Right cardiac atrium (tissue), 5 donors: ENCODE measurements at regions not wholly inside any gene's neighbourhood (a gene's known extent, or its start where the extent isn't known, plus 50 kb on each side); places are given as distances from the start of the nearest gene placed in this dataset.
A peak's percentile ranks its signal among the peaks of the same experiment; 100 is the strongest.

Experiments used
- ATAC-seq, 2 donors: fragments of 200-7000 bp; cut with Tn5 transposase; one replicate each; pipeline versions ENCODE4 v1.8.0 to v1.9.1; 2020; ENCODE audit warnings: moderate library complexity in 2 of 2, mild to moderate bottlenecking in 1 of 2
- DNase-seq, 3 donors: peaks; one replicate each; pipeline ENCODE4 v3.0.0-alpha.2; 2020
- H3K27ac ChIP-seq: one replicate; pipeline ENCODE4 v1.5.1; 2013; ENCODE audit warnings: mild to moderate bottlenecking, low read length, control low read depth, moderate library complexity
- H3K27me3 ChIP-seq: one replicate; pipeline ENCODE4 v1.6.1; 2013; ENCODE audit not compliant: control insufficient read depth, insufficient read depth
- H3K4me1 ChIP-seq: one replicate; pipeline ENCODE4 v1.6.1; 2013; ENCODE audit warnings: low read length; ENCODE audit not compliant: control insufficient read depth, insufficient read depth
- H3K4me3 ChIP-seq: one replicate; pipeline ENCODE4 v1.5.1; 2013; ENCODE audit warnings: low read length, control low read depth
- H3K9me3 ChIP-seq: one replicate; pipeline ENCODE4 v1.6.1; 2013; ENCODE audit warnings: low read length; ENCODE audit not compliant: control insufficient read depth
- WGBS: extraction: QIAGEN DNeasy Blood & Tissue Kit; methylation state at CpG from one replicate; pipeline ENCODE4 v1.1.7; 2013; 5-methylcytosine and 5-hydroxymethylcytosine counted together
- intact Hi-C, 4 donors: fragments of 100-400 bp; cut with DNase I; formaldehyde crosslinking; loops; one replicate each; pipeline versions ENCODE4 v1.11.0 to v1.14.0; 2022 to 2023
- donor health status: healthy with polysubstance abuse.
- donor health status: DM: no; HTN: yes; CAD: no.
- donor health status: DM: no; HTN: no; CAD: no.
- donor health status: DM: no; HTN: yes; CAD: no; lungs with severe emphysema.
- donor health status: DM: yes; HTN: yes; CAD: no.

- no peak overlapping the region for H3K4me3 ChIP-seq
- intact Hi-C loops, result no loop called here
- 40% methylated on average over 3 of the region's 3 CpGs for WGBS
- no peaks in the 10 kb centered on the region for H3K27me3 ChIP-seq
- DNase-seq, result no peak
- H3K4me1 ChIP-seq, result no peaks in the 10 kb centered on the region
- no peak overlapping the region for H3K27ac ChIP-seq
- no peak for ATAC-seq
- no peaks in the 10 kb centered on the region for H3K9me3 ChIP-seq
Observed at GRCh38 chr3:132964266-132964665, 73.9 kb upstream of the TMEM108 start.

DNA sequence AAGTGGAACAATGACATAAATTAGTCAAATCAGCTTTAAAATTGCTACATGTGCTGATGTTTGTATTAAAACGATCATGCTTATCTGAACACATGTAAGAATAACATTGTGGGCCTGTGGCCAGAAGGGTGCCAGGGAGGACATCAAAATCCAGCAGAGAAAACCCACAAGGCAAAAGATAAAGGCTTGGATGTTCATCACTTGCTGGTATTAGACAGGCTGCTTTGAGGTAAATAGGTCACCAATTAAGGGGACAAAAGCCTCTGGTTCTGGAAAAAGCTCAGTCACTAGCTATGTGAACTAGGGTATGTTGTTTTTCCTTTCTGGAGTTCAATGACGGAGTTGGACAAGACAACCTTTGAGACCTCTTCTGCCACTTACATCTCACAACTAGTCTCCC lies 74.4 kb upstream of the TMEM108 start:
- Histone ChIP-seq H3K9me3 (no peaks in the 10 kb centered on the region), H3K27me3 (no peaks in the 10 kb centered on the region), H3K27ac (no peak overlapping the region), H3K4me3 (no peak overlapping the region), H3K4me1 (no peaks in the 10 kb centered on the region)
- DNase-seq, result no peak
- no peak for ATAC-seq
- 32% methylated on average over 2 of the region's 2 CpGs for WGBS
- intact Hi-C loops, result no loop called here

- ATAC-seq (no peak), DNase-seq (no peak)
- H3K27ac ChIP-seq, result no peak overlapping the region
- H3K9me3 ChIP-seq, result no peaks in the 10 kb centered on the region
- H3K27me3 ChIP-seq, result no peaks in the 10 kb centered on the region
- H3K4me3 ChIP-seq, result no peak overlapping the region
- no peaks in the 10 kb centered on the region for H3K4me1 ChIP-seq
- 90% methylated on average over 1 of the region's 1 CpG for WGBS
- intact Hi-C loops, result no loop called here
Observed at GRCh38 chr3:132961991-132962390, 76.2 kb upstream of the TMEM108 start.

- no peaks in the 10 kb centered on the region for H3K4me1 ChIP-seq
- no peaks in the 10 kb centered on the region for H3K27me3 ChIP-seq
- no peak overlapping the region for H3K4me3 ChIP-seq
- H3K27ac ChIP-seq, result no peak overlapping the region
- no peak for DNase-seq
- no peak for ATAC-seq
- intact Hi-C loops, result no loop called here
- no peaks in the 10 kb centered on the region for H3K9me3 ChIP-seq
- 83% methylated on average over 1 of the region's 1 CpG for WGBS
Observed at GRCh38 chr3:132953683-132954082, 84.5 kb upstream of the TMEM108 start.

DNA sequence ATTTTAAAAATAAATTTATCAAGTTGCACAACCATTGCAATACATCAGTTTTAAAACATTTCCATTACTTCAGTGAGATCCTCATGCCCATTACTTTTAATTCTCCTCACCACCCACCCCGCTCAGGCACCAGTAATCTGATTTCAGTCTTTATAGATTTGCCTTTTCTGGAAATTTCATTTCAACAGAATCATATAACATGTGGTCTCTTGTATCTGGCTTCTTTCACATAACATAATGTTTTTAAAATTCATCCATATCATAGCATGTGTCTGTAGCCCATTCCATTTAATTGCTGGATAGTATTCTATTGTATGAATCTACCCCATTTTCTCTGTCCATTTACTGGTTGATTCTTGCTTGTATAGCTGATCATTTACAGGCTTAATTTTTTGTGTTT lies 110.3 kb upstream of the TMEM108 start:
- Histone ChIP-seq H3K9me3 (no peaks in the 10 kb centered on the region), H3K27ac (no peak overlapping the region), H3K4me1 (no peaks in the 10 kb centered on the region), H3K27me3 (no peaks in the 10 kb centered on the region), H3K4me3 (no peak overlapping the region)
- ATAC-seq, result no peak
- DNase-seq, result no peak
- intact Hi-C loops, result no loop called here
- 94% methylated on average over 1 of the region's 1 CpG for whole genome bisulfite sequencing

GRCh38 chr3:132926098-132926497 lies 112.1 kb upstream of the TMEM108 start:
- H3K4me3 ChIP-seq, result no peak overlapping the region
- DNase-seq (no peak), ATAC-seq (peak; percentile 43 to 94)
- no peaks in the 10 kb centered on the region for H3K27me3 ChIP-seq
- H3K27ac ChIP-seq, result no peak overlapping the region
- no peaks in the 10 kb centered on the region for H3K9me3 ChIP-seq
- intact Hi-C loops, result no loop called here
- H3K4me1 ChIP-seq, result no peaks in the 10 kb centered on the region
- 49% methylated on average over 2 of the region's 2 CpGs for WGBS

GRCh38 chr3:132925256-132925930 lies 112.8 kb upstream of the TMEM108 start:
- Histone ChIP-seq H3K27ac (no peak overlapping the region), H3K27me3 (no peaks in the 10 kb centered on the region), H3K9me3 (no peaks in the 10 kb centered on the region), H3K4me3 (no peak overlapping the region), H3K4me1 (no peaks in the 10 kb centered on the region)
- ATAC-seq (no peak), DNase-seq (no peak)
- intact Hi-C loops, result no loop called here
- 92% methylated on average over 4 of the region's 4 CpGs for WGBS

DNA sequence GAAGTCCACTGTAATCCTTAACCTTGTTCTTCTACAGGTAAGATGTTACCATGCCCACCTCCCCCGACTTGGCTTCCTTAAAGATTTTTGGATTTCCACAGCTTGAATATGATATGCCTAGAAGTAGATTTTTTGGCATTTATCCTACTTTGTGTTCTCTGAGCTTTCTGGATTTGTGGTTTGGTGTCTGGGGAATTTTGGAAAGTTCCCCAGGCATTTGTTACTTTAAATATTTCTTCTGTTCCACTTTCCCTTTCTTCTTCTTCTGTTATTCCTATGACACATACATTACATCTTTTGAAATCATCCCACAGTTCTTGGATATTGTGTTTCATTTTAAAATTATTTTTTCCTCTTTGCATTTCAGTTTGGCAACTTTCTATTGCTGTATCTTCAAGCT lies 122.1 kb upstream of the TMEM108 start:
- intact Hi-C loops, result no loop called here
- H3K4me1 ChIP-seq, result no peaks in the 10 kb centered on the region
- 86% methylated on average over 1 of the region's 1 CpG for WGBS
- H3K27ac ChIP-seq, result no peak overlapping the region
- no peak for ATAC-seq
- no peaks in the 10 kb centered on the region for H3K27me3 ChIP-seq
- DNase-seq, result no peak
- no peak overlapping the region for H3K4me3 ChIP-seq
- H3K9me3 ChIP-seq, result no peaks in the 10 kb centered on the region

- no peak overlapping the region for H3K27ac ChIP-seq
- H3K4me3 ChIP-seq, result no peak overlapping the region
- no peaks in the 10 kb centered on the region for H3K9me3 ChIP-seq
- H3K27me3 ChIP-seq, result no peaks in the 10 kb centered on the region
- no peak for DNase-seq
- intact Hi-C loops, result no loop called here
- no peak for ATAC-seq
- H3K4me1 ChIP-seq, result no peaks in the 10 kb centered on the region
- 88% methylated on average over 3 of the region's 3 CpGs for WGBS
Observed at GRCh38 chr3:132912416-132912753, 125.8 kb upstream of the TMEM108 start.

DNA sequence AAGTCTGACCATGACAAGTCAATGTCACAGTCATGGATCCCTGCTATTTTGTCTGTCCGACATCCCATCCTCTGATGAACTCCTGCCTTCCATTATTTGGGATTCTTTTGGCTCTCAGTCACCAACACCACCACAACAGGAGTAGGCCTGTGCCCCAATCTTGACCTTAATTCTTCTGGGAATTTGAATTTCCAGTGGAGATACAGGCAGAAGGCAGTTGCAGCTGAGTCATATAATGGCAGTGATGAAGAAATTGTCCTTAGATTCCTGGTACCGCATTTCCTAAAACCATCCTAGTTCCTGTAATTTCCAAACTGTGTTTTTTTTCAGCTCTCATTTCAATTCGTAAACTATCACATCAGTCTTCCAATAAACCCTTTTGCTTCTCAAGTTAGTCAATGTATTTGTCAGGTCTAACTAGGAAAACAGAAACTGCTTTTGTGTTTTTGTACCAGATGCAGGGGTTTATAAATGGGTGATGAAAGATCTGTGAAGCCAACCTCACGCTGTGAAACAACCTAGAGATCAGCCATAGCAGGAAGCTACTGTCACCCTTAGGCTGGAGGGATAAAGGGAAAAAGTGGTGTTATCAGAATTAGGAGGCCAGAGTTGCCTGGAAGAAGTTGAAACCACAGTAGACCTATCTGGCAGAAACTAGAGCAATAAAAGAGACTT lies 126.3 kb upstream of the TMEM108 start:
- WGBS, result 56% methylated on average over 4 of the region's 4 CpGs
- H3K9me3 ChIP-seq, result no peaks in the 10 kb centered on the region
- H3K4me3 ChIP-seq, result no peak overlapping the region
- H3K27ac ChIP-seq, result no peak overlapping the region
- peak; percentile 47 to 61 for ATAC-seq
- no peaks in the 10 kb centered on the region for H3K4me1 ChIP-seq
- intact Hi-C loops, result no loop called here
- H3K27me3 ChIP-seq, result no peaks in the 10 kb centered on the region
- no peak for DNase-seq

- Histone ChIP-seq H3K4me1 (no peaks in the 10 kb centered on the region), H3K27ac (no peak overlapping the region), H3K4me3 (no peak overlapping the region), H3K9me3 (no peaks in the 10 kb centered on the region), H3K27me3 (no peaks in the 10 kb centered on the region)
- 98% methylated on average over 10 of the region's 10 CpGs for whole genome bisulfite sequencing
- intact Hi-C loops, result no loop called here
- no peak for ATAC-seq
- peak in 1 of 3 donors; percentile 38 for DNase-seq
Observed at GRCh38 chr3:132907293-132907692, 130.9 kb upstream of the TMEM108 start.

DNA sequence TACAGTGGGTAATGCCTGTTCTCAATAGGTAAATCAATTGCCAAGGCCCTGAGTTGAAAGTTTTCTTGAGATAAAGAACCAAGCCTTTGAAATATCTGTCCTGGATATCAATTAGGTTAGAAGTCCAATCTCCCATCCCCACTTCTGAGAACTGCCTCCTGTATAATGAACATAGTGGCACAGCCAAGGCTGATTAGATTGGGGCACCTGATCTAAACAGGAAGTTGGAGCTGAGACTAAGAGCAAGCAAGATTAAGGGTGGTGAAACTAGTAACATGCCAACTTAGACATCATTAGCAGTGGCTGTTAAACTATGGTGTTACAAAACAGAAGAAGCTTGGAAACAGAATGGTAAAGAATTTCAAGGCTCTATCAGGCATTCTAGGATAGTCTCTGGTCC lies 137.7 kb upstream of the TMEM108 start:
- no peaks in the 10 kb centered on the region for H3K9me3 ChIP-seq
- ATAC-seq, result no peak
- H3K27ac ChIP-seq, result no peak overlapping the region
- no peaks in the 10 kb centered on the region for H3K4me1 ChIP-seq
- intact Hi-C loops, result no loop called here
- H3K4me3 ChIP-seq, result no peak overlapping the region
- DNase-seq, result no peak
- no peaks in the 10 kb centered on the region for H3K27me3 ChIP-seq
